Immature natural killer cell (primary cell): ENCODE measurements at regions not wholly inside any gene's neighbourhood (a gene's known extent, or its start where the extent isn't known, plus 50 kb on each side); places are given as distances from the start of the nearest gene placed in this dataset.
A peak's percentile ranks its signal among the peaks of the same experiment; 100 is the strongest.

ENCODE experiments used
- DNase-seq, 3 donors: peaks; one replicate each; pipeline ENCODE4 v3.0.0; 2022; ENCODE audit warnings: mixed read lengths in 1 of 3
- H3K27ac Mint-ChIP-seq, 6 donors: one replicate each; pipeline ENCODE4 v1.8.0; 2020; ENCODE audit warnings: mixed read lengths in 6 of 6, mild to moderate bottlenecking in 5 of 6, inconsistent platforms in 4 of 6, moderate library complexity in 3 of 6
- H3K27me3 Mint-ChIP-seq, 3 donors: one replicate each; pipeline ENCODE4 v1.8.0; 2020 to 2021; ENCODE audit warnings: low read depth in 3 of 3, mild to moderate bottlenecking in 3 of 3, mixed read lengths in 3 of 3, moderate library complexity in 3 of 3, inconsistent platforms in 1 of 3
- H3K36me3 Mint-ChIP-seq, 3 donors: one replicate each; pipeline ENCODE4 v1.8.0; 2020; ENCODE audit warnings: mixed read lengths in 3 of 3, inconsistent platforms in 2 of 3, mild to moderate bottlenecking in 2 of 3
- H3K4me1 Mint-ChIP-seq, 2 donors: one replicate each; pipeline ENCODE4 v1.8.0; 2020; ENCODE audit warnings: inconsistent platforms in 2 of 2, mild to moderate bottlenecking in 2 of 2, mixed read lengths in 2 of 2, moderate library complexity in 1 of 2
- H3K4me3 Mint-ChIP-seq, 5 donors: one replicate each; pipeline ENCODE4 v1.8.0; 2020; ENCODE audit warnings: mild to moderate bottlenecking in 5 of 5, mixed read lengths in 5 of 5, inconsistent platforms in 3 of 5, moderate library complexity in 3 of 5
- H3K9me3 Mint-ChIP-seq, 6 donors: one replicate each; pipeline ENCODE4 v1.8.0; 2020; ENCODE audit warnings: mild to moderate bottlenecking in 6 of 6, mixed read lengths in 6 of 6, inconsistent platforms in 4 of 6, moderate library complexity in 3 of 6

- H3K36me3 Mint-ChIP-seq: peaks cover 0 to 2% (median 0%) of the 10 kb centered on the region in 3 donors
Observed at GRCh38 chr14:98956661-98957060, 315.3 kb downstream of the BCL11B start.

GRCh38 chr14:98957211-98958047 is 314.6 kb downstream of the BCL11B start:
- Mint-ChIP-seq H3K27me3 (peaks cover 4 to 13% (median 7%) of the 10 kb centered on the region in 3 donors), H3K9me3 (no peaks in the 10 kb centered on the region), H3K4me3 (no peak overlapping the region), H3K4me1 (no peaks in the 10 kb centered on the region), H3K36me3 (peaks cover 0 to 2% (median 0%) of the 10 kb centered on the region in 3 donors), H3K27ac (no peak overlapping the region)
- no peak for DNase-seq

More at GRCh38 chr14:98956661-98957060, 315.3 kb downstream of the BCL11B start:
- Mint-ChIP-seq H3K27me3 (peaks cover 4 to 13% (median 7%) of the 10 kb centered on the region in 3 donors), H3K9me3 (no peaks in the 10 kb centered on the region), H3K4me3 (no peak overlapping the region), H3K27ac (no peak overlapping the region), H3K4me1 (no peaks in the 10 kb centered on the region)
- no peak for DNase-seq

DNA sequence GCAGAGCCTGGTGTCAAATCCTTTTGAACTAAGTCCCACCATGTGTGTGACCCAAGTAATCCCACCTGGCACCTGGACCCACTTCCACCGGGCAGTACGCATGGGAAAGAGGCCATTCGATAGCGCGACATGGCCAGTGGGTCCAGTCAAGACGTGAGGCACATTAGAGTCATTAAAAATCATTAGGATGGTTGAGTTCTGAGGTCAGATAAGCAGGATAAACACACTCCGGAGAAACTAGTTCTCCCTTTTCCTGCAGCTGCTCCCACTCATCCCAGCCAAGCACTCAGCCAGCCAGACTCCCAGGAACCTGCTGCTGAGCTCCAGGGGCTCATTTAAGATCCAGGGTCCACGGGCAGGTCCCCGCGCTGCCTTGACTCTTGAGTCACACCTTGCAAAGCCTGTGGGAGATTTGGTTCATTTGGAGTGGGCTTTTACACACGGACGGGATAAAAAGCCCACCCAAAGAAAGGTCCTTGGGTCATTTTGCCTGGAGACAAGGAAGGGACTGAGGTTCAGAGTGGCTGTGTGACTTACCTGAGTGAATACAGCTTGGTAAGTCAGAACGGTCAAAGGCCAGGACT is 313.9 kb downstream of the BCL11B start:
- H3K27ac Mint-ChIP-seq: no peak overlapping the region
- no peaks in the 10 kb centered on the region for H3K9me3 Mint-ChIP-seq
- no peak for DNase-seq
- H3K4me1 Mint-ChIP-seq: no peaks in the 10 kb centered on the region
- peaks cover 4 to 13% (median 7%) of the 10 kb centered on the region in 3 donors for H3K27me3 Mint-ChIP-seq
- peaks cover 0 to 2% (median 0%) of the 10 kb centered on the region in 3 donors for H3K36me3 Mint-ChIP-seq
- H3K4me3 Mint-ChIP-seq: no peak overlapping the region

DNA sequence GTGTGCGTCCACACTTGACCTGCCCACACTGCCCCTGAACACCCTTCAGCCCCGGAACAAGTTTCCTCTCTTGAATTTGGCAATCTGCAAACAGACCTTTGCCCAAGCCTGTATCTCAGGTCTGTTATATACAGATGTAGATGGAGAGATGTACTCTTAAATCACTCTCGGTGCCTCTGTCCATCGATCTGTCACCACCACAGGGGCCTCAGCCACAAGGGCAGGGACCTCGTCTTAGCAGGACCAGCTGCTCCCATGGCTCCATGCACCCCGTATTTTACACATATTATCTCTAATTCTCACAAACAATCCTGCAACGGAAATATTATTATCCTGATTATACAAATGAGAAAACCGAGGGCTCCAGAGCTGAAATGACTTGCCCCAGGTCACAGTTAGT is 313.4 kb downstream of the BCL11B start:
- DNase-seq: no peak
- no peak overlapping the region for H3K27ac Mint-ChIP-seq
- H3K36me3 Mint-ChIP-seq: peaks cover 0 to 2% (median 0%) of the 10 kb centered on the region in 3 donors
- H3K4me3 Mint-ChIP-seq: no peak overlapping the region
- H3K9me3 Mint-ChIP-seq: no peaks in the 10 kb centered on the region
- H3K27me3 Mint-ChIP-seq: peaks cover 4 to 13% (median 7%) of the 10 kb centered on the region in 3 donors
- peaks cover 0 to under 1% of the 10 kb centered on the region in 2 donors for H3K4me1 Mint-ChIP-seq

- Mint-ChIP-seq H3K9me3 (no peaks in the 10 kb centered on the region), H3K36me3 (peaks cover 0 to under 1% (median 0%) of the 10 kb centered on the region in 3 donors), H3K27me3 (peaks cover 4 to 13% (median 5%) of the 10 kb centered on the region in 3 donors), H3K4me3 (no peak overlapping the region), H3K4me1 (peaks cover 1 to 8% of the 10 kb centered on the region in 2 donors), H3K27ac (peak overlapping the region in 1 of 6 donors; percentile 40)
- DNase-seq: no peak
Observed at GRCh38 chr14:98959410-98959809, 312.6 kb downstream of the BCL11B start.

GRCh38 chr14:98959958-98960616 is 311.9 kb downstream of the BCL11B start:
- DNase-seq: no peak
- H3K27me3 Mint-ChIP-seq: peaks cover 3 to 14% (median 4%) of the 10 kb centered on the region in 3 donors
- H3K4me1 Mint-ChIP-seq: peaks cover 8 to 15% of the 10 kb centered on the region in 2 donors
- H3K9me3 Mint-ChIP-seq: no peaks in the 10 kb centered on the region
- H3K4me3 Mint-ChIP-seq: no peak overlapping the region
- H3K36me3 Mint-ChIP-seq: no peaks in the 10 kb centered on the region
- H3K27ac Mint-ChIP-seq: no peak overlapping the region

- Mint-ChIP-seq H3K4me1 (peaks cover 13 to 20% of the 10 kb centered on the region in 2 donors), H3K4me3 (no peak overlapping the region), H3K36me3 (no peaks in the 10 kb centered on the region), H3K27ac (no peak overlapping the region), H3K9me3 (no peaks in the 10 kb centered on the region), H3K27me3 (peaks cover 3 to 14% (median 3%) of the 10 kb centered on the region in 3 donors)
- no peak for DNase-seq
Observed at GRCh38 chr14:98960617-98961013, 311.4 kb downstream of the BCL11B start.

- no peak for DNase-seq
- H3K9me3 Mint-ChIP-seq: no peaks in the 10 kb centered on the region
- H3K4me1 Mint-ChIP-seq: peaks cover 14 to 20% of the 10 kb centered on the region in 2 donors
- H3K36me3 Mint-ChIP-seq: no peaks in the 10 kb centered on the region
- H3K27me3 Mint-ChIP-seq: peaks cover 1 to 11% (median 3%) of the 10 kb centered on the region in 3 donors
- H3K4me3 Mint-ChIP-seq: no peak overlapping the region
- H3K27ac Mint-ChIP-seq: peak overlapping the region in 1 of 6 donors; percentile 60
Observed at GRCh38 chr14:98961191-98961590, 310.8 kb downstream of the BCL11B start.

- H3K4me1 Mint-ChIP-seq: peaks cover 14 to 20% of the 10 kb centered on the region in 2 donors
- DNase-seq: no peak
- H3K27ac Mint-ChIP-seq: no peak overlapping the region
- no peak overlapping the region for H3K4me3 Mint-ChIP-seq
- H3K9me3 Mint-ChIP-seq: no peaks in the 10 kb centered on the region
- no peaks in the 10 kb centered on the region for H3K36me3 Mint-ChIP-seq
- peaks cover 1 to 11% (median 3%) of the 10 kb centered on the region in 3 donors for H3K27me3 Mint-ChIP-seq
Observed at GRCh38 chr14:98962118-98962517, 309.9 kb downstream of the BCL11B start.

- Mint-ChIP-seq H3K27me3 (peaks cover 0 to 11% (median 2%) of the 10 kb centered on the region in 3 donors), H3K27ac (no peak overlapping the region)
Observed at GRCh38 chr14:98963610-98964009, 308.4 kb downstream of the BCL11B start.

DNA sequence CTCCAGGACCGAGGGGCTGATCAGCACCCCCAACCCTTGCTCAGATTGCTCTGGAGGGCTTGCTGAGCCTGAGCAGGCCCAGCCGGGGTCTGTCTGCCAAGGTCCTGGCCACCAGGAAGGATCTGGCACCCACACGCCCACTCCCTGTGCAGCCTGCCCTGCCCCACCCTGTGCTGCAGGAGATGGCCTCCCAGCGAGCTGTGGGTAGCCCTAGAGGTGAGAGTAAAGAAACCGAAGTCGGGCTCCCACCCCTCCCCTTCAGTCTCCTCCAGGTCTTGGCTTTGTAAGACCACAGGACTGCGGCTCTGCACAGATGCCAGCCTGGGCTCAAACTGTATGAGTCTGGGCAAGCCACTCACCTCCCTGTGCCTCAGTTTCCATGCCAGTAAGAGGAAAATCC is 307.8 kb downstream of the BCL11B start:
- no peak for DNase-seq
- no peaks in the 10 kb centered on the region for H3K9me3 Mint-ChIP-seq
- peaks cover 14 to 20% of the 10 kb centered on the region in 2 donors for H3K4me1 Mint-ChIP-seq
- no peak overlapping the region for H3K4me3 Mint-ChIP-seq
- no peaks in the 10 kb centered on the region for H3K36me3 Mint-ChIP-seq
- peak overlapping the region in 1 of 6 donors; percentile 38 for H3K27ac Mint-ChIP-seq
- H3K27me3 Mint-ChIP-seq: peaks cover 0 to 11% (median 2%) of the 10 kb centered on the region in 3 donors

More at GRCh38 chr14:98963610-98964009, 308.4 kb downstream of the BCL11B start:
- no peak for DNase-seq
- Mint-ChIP-seq H3K9me3 (no peaks in the 10 kb centered on the region), H3K36me3 (no peaks in the 10 kb centered on the region), H3K4me3 (no peak overlapping the region), H3K4me1 (peaks cover 14 to 20% of the 10 kb centered on the region in 2 donors)

DNA sequence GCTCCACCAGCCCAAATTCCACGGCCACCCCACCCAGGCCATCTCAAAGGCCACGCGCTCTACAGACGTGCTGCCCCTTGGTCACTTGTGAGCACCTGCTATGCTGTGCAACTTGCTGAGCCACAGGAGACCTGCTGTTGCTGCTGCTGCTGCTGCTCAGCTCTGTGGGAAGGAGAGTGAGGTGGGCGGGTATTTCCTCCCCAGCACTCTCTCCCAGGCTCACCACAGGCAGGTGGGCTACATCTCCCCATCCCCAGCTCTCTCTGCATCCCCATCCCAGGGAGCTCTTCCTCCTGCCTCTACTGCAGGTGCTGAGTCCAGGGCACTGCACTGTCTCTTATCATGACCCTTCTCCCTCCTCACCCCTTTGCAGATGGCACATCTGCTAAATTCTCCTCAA is 306.9 kb downstream of the BCL11B start:
- Mint-ChIP-seq H3K9me3 (no peaks in the 10 kb centered on the region), H3K4me3 (peak overlapping the region in 4 of 5 donors; percentile 5 to 57 (median 30)), H3K27me3 (peaks cover 0 to 9% (median 3%) of the 10 kb centered on the region in 3 donors), H3K4me1 (peaks cover 14 to 20% of the 10 kb centered on the region in 2 donors), H3K36me3 (no peaks in the 10 kb centered on the region), H3K27ac (peak overlapping the region in 2 of 6 donors; percentile 38 to 61)
- DNase-seq: no peak

GRCh38 chr14:98966016-98966415 is 306.0 kb downstream of the BCL11B start:
- peaks cover 0 to 5% (median 3%) of the 10 kb centered on the region in 3 donors for H3K27me3 Mint-ChIP-seq
- no peak overlapping the region for H3K27ac Mint-ChIP-seq
- H3K9me3 Mint-ChIP-seq: no peaks in the 10 kb centered on the region
- H3K4me1 Mint-ChIP-seq: peaks cover 14 to 20% of the 10 kb centered on the region in 2 donors
- no peak for DNase-seq
- no peaks in the 10 kb centered on the region for H3K36me3 Mint-ChIP-seq
- H3K4me3 Mint-ChIP-seq: no peak overlapping the region
